ENCODE measurements at regions not wholly inside any gene's neighbourhood (a gene's known extent, or its start where the extent isn't known, plus 50 kb on each side); places are given as distances from the start of the nearest gene placed in this dataset.

DNA sequence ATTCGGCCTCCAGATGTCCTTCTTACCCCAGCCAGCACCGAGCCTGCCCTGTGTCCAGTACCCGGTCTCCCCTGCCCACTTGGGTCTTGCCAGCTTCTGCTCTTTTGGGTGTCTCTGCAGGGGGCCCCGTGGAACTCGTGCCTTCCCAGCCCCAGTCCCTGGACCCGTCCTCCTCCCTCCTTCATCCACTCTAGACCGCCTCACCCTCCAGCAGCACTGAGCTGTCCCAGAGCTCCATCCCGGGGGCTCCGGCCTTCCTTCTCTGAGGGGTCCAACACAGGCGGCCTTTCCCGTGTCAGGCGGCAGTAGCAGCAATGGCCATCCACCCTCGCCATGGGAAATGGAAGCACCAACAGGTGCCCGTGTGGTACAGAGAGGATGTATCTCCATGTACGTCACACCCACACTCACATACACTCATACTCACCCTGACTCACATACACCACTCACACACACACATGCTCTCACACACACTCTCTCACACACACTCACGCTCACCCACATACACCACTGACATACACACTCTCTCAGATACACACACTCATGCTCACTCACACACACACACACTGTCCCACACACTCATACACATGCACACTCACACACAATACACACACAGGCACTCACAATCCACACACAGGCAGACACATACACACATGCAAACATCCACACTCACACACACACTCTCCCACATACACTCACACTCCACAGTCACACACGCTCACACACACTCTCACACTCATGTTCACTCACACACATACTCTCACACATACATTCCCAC, 827.5 kb upstream of the SALL3 start:
- DNase-seq (ENCODE audit: low read depth), result no peak

DNA sequence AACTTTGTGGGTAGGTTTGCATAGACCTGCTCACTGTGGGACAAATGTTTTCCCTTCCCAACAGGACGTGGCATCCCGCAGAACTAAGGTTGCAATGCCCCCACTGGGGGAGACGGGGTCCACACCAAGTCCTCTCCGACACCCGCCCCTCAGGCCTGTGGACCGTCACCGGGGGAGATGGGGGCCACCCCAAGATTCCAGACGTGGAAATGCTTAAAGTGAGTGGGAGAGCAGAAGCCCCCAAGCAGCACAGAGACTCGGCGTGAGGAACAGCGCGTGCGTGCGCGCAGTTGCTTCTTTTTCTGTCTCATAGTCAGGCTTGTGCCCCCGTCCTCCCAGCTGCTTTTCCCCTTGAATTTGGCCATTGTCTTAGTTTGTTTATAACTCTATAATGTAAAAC, 826.3 kb upstream of the SALL3 start:
- no peak for DNase-seq (ENCODE audit: low read depth)

DNA sequence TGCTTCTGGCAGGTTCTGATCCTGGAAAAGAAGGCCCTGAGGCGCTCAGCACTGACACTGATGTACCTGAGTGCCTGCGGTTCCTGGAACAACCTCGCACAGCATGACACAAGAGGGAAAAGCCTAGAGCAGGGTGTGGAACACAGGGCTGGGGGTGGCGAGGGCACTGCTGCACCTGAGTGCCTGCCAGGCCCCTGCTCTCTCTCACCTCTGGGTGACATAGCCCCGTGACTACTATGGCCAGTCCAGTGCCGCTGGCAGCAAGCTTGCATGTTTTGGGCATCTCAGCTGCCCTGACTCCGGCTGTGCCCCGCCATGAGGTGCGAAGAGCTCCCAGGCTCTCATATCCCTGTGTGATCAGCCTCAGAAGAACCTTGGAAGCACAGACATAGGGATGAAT, 825.2 kb upstream of the SALL3 start:
- DNase-seq (ENCODE audit: low read depth), result no peak

DNA sequence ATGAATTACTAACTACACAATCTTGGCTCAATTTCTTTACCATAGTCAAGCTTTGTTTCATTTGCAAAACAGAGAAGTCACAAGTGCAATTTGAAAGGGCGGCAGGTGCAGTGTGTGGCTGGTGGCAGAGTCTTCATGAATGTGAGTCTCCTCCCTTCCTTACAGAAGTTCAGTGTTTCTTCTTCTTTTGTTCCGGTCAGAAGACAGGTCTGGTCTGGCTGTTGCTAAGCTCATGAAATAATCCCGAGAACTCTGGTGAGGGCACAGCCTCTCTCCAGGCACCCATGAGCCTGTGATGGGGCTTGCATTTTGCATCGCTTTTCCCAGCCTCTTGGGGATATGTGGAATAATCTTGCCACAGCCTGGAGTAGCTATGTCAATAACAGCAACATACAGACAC, 824.8 kb upstream of the SALL3 start:
- DNase-seq (ENCODE audit: low read depth), result no peak

DNA sequence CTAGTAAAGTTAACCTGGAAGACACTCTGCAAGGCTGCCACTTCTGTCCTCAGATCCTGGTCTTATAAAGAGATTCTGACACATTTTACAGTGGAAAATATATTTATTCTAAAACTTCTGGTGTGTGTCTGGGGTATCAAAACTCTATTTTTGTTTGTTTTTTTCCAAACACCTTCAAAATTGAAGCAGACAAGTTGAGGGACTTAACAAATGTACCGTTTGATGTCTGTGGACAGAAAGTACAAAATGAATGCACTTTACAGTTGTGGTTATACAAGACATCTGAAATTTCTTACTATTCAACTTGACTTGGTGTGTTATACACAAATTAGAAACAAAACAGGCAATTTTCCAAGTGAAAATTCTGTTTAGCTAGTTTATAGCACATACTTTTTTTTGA, 823.2 kb upstream of the SALL3 start:
- no peak for DNase-seq (ENCODE audit: low read depth)

DNA sequence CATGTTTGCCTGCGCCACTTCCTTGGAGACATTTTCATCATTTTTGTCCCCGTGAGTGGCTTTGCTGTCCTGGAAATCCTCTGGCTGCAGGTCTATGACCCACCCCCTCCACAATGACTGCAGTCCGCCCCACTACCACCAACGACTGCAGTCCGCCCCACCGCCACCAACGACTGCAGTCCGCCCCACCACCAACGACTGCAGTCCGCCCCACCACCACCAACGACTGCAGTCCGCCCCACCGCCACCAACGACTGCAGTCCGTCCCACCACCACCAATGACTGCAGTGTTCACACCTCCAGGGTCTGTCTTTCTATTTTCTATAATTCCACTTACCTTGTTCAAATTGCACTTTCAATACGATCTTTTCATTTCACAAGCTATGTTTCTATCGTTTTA, 820.7 kb upstream of the SALL3 start:
- no peak for DNase-seq (ENCODE audit: low read depth)

DNA sequence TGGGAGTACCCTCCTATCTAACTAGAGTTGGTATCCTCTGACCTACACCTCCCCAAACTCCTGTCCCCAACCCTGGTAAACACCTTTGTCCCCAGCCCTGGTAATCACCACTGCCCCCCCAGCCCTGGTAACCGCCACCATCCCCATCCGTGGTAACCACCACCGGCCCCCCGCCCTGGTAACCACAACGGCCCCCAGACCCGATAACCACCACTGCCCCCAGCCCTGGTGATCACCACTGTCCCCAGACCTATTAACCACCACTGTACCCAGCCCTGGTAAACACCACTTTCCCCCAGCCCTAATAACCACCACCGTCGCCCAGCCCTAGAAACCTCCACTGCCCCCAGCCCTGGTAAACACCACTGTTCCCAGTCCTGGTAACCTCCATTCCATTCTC, 820.2 kb upstream of the SALL3 start:
- no peak for DNase-seq (ENCODE audit: low read depth)

DNA sequence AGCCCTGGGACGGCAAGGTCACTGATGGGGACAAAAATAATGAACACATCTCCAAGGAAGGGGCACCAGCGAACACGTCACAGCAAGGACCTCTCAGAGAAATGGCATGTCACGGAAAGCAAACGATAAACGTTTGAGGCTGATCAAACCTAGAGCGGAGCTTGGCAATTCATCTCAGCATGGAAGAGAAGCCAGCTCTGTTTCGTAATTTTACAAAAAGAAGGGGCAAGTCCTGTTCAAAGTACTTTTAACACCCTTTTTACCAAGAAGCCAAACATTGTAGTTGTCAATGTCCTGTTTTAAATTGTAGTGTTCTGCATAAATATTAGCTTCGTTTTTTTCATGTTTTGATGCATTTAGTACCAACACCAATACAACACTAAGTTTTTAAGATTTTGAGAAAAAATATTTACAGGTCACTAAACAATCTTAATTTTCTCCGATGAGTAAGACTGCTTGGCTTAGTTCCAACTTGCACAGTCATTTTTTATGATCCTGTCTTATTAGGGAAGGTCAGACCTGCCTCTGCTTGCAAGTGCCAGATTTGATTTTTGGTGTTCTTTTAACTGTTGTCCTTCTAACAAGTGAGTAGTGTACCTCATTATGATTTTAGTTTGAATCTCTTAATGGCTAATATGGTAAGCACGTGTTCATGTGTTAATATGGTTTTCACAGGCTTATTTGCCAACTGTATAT, 818.5 kb upstream of the SALL3 start:
- DNase-seq (ENCODE audit: low read depth), result no peak

DNA sequence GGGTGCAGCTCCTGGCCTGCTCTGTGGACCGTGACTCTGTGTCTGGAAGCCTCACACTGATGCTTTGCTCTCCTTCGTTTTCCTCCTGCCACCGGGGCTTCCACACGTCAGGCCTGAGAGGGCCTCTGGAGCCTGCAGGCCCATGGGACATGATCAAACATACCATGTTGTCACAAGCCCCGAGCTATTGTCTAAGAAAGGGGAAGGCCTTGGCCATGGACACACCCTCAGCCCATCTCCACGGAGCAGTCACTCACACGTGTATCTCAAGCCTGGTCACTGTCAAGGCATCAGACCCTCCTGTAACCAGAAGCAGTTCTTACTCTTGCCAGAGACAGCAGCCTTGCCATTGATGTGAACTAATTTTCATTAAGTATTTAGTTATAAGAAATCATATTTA, 814.1 kb upstream of the SALL3 start:
- no peak for DNase-seq (ENCODE audit: low read depth)

DNA sequence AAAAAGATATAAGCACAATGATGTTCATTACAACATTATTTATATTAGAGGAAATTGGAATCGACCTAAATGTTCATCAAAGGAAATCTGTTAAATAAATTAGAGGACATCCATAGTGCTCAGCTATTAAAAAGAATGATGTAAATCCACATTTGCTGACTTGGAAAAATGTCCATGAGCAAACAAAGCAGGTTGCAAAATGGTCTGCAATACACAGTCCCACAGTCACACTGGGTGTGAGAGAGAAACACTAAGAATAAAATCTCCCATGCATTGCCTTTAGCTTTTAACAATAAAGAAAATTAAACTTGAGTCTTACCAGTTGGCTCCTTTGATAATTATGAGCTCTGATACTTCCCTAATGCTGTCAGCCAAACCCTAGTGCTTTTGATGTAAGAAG, 811.1 kb upstream of the SALL3 start:
- no peak for DNase-seq (ENCODE audit: low read depth)

DNA sequence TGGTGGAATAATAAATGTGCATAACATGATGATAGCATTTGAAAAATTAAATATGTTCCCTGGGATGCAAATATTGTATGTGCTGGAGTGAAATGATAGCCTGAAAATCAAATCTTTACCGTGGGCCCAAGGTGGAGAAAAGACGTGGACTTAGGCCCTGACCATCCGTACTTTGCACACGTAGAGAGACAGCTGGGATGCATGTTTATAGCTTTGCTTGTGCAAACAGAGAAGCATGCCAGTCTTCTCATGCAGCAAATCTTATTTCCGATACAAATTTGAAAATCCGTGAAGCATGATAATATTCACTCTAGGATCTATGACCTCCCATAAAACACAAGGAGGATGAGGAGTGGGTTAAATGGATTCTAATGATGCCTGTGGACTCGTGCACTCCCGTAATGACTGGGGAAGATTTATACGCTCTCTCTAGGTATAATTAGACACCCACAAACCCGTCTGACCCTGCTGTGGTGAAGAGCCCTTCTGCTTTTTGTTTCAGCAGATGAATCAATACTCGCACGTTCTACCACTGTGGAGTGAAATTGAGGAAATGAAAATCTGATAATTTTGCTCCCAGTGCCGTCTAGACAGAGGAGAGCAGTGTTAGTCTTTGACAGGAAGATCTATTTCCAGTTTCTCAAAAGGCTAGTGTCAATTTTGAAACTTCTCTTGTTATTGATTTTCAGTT, 810.3 kb upstream of the SALL3 start:
- no peak for DNase-seq (ENCODE audit: low read depth)

DNA sequence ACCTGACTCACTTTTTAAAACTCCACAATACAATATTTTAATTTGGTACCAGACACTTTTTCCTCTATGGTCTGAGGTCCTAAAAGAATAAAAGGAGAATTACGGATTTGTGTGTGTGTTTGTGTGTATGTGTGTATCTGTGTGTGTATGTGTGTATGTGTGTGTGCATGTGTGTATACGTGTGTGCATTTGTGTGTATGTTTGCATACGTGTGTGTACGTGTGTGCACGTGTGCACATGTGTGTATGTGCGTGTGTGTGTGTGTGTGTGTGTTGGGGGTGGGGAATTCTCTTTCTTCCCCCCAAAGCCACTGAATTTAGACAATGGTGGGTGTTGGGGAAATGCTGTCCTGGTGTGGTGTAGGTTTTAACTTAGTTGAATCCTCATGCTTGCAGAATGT, 807.7 kb upstream of the SALL3 start:
- no peak for DNase-seq (ENCODE audit: low read depth)

DNA sequence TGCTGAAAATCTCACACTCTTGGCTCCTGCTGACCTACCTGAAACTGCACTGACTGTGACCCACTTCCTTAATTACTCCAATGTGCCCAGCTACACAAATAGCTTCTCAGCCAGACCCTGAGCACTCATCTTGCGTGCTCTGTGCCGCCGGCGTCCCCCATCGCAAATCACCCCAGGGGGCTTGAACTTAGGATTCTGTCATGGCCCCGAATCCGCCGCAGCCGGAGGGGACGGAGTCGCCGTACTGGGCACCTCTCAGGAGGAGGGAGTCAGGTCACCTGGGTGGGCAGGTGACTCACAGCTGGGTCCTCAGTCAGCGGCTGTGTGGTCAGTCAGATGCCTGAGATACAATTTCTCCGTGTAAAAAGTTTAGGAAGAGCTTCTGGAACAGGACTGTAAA, 804.9 kb upstream of the SALL3 start:
- no peak for DNase-seq (ENCODE audit: low read depth)

DNA sequence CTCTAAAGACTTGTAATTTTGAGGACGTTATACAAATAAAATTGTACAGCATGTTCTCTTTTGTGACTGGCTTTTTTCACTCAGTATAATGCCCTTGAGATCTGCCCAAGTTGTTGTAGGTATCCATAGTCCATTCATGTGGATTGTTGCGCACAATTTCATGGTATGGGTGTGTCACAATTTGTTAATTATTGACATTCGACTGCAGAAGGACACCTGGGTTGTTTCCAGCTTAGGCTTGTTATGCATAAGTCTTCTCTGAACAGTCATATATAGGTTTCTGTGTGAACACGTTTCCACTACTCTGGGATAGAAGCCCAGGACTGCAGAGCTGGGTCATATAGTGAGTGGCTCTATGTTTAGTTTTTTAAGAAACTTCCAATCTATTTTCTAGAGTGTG, 800.8 kb upstream of the SALL3 start:
- no peak for DNase-seq (ENCODE audit: low read depth)

DNA sequence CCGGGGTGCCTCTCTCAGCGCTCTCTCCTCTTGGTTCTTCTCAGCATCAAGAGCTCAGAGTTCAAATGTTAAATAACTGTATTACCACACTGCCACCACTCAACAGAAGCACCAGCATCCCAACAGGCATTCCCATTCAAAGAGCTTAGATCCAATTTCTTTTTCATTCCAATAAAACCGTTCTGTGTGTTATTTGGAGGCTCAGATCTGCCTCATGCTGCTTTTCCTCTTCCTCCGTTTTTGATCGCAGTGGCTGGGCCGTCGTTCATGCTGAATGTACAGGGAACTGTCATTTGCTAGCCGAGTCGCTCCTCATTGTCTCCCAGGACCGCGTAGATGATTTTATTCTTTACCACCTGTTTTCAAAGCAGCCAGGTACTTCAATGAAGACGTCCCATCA, 798.9 kb upstream of the SALL3 start:
- no peak for DNase-seq (ENCODE audit: low read depth)

DNA sequence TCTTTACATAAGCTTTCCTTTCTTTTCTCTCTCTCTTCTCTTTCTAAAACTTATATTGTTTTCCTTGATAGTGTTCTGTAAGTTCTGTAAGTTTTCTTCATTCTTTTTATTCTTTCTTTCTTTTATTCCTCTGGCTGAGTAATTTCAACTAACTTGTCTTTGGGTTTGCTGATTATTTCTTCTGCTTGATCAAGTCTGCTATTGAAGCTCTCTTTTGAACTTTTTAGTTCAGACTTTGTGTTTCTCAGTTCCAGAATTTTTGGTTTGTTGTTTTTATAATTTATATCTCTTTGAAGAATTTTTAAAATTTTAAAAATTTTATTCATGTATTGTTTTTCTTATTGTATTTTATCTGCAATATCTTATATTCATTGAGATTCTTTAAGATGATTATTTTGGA, 795.8 kb upstream of the SALL3 start:
- no peak for DNase-seq (ENCODE audit: low read depth)

DNA sequence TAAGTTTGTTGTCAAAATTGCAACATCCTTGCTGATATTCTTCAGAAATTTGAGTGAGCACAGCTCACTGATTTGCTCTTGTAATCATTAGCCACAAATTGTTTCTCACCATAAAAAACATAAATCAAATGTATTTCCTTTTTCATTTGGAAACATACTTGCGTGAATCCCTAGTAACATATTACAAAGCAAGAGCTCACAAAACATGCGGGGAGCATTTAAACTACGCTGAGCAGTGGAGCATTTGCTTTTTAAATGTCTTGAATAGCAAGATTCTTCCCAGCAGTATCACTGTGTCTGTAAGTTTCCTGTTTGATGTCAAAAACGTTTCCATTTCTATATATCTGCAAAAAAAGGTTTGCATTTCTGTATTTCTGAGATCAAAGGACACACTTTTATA, 788.3 kb upstream of the SALL3 start:
- DNase-seq (ENCODE audit: low read depth), result no peak

DNA sequence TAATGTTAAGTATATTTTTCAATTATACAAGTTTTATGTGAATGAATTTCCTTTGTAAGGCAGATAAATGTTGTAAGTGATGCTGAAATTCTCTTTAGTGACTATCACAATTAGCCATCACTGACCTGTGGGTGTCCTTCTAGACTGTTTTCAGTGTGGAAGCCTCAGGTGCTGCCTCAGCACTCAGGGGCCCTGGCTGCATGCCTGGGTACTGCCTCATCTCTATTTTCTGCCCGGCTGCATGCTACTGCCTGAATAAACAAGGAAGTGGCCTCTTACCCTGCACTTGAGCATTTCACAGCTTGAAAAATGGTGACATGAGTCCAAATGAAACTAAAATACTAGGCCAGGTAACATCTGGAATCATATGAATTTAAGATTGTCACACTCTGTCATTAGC, 787.6 kb upstream of the SALL3 start:
- no peak for DNase-seq (ENCODE audit: low read depth)

DNA sequence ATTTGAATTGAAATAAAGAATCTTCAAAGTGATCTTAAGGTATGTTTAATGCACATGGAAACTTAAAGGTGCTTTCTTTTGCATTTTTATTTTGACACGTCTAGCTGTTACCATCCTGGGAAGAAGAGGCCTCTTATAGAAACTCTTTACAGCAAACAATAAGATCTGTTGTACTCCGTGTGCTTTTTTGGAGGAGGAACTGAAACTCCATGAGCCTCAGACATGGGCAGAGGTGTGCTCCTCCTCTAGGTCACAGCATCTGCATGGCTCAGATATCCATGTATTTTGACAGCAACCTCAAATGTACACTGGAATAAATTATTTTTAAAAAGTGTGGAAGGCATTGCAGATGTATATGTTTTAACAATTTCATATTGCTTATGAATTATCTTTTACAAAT, 783.3 kb upstream of the SALL3 start:
- no peak for DNase-seq (ENCODE audit: low read depth)

DNA sequence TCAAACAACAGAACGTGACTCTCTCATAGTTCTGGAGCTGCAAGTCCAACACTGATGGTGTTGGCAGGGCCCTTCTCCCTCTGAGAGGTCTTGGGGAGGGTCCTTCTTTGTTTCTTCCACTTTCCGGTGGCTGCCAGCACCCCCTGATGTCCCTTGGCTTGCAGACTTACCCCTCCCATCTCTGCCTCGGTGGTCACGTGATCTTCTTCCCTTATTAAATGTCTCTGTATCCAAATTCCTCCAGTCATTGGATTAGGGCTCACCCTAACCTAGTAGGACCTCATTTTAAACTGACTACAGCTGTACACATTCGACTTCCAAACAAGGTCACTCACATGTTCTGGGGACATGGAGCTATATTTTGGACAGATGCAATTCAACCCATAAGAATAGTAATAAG, 780.6 kb upstream of the SALL3 start:
- DNase-seq (ENCODE audit: low read depth), result no peak

DNA sequence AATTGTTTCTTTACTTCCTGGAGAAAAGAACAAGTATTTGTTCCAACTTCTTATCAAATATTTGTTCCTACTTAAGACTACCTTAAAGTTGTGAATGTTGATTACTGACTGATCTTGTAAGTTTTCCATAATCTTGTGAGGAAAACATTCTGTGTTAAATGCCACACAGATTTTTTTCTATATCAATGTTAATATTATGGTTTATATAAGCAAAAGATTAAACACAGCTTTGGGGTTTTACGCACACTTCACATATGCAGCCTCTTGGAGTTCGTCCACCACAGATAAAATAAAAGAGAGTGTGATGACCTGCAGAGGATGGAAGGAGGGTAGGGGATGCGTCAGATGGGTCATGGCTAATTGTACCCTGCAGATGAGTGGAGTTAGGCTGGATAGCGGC, 780.0 kb upstream of the SALL3 start:
- DNase-seq (ENCODE audit: low read depth), result no peak

DNA sequence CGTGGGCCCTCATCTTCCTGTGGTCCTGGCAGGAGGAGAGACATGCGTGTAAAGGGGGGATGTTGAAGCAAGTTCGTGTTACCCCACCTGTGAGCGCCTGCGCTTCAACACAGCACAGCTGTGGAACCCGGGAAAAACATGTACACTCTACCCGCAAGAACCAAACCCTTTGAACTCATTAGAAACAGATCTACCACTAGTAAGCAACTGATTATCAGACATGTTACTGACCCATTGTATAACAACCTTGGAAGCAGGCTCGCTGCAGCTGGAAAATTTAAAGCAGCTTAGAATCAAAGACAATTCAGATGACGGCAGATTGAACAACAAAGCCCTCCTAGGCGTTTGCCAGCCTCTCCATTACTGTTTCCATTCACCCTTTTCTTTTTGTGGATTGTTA, 771.7 kb upstream of the SALL3 start:
- no peak for DNase-seq (ENCODE audit: low read depth)

DNA sequence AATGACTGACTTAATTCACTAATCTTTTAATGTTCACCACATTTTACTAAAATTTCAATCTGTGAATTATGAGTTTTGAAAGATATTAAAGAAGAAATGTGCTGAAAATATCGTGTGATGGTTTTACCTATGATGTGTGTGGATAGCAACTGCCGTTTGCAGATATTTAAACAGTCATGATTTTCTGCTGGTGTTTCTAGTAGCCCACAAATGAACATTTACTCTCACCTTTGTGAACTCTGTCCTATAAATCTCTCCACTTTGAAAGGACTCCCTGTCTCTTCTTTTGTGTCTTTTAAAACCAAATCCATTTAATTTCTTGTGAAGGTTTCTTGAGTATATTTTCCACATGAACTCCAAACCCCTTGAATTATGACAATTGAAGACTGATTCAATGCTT, 771.2 kb upstream of the SALL3 start:
- DNase-seq (ENCODE audit: low read depth), result no peak
